ENCODE measurements at regions not wholly inside any gene's neighbourhood (a gene's known extent, or its start where the extent isn't known, plus 50 kb on each side); places are given as distances from the start of the nearest gene placed in this dataset.

- Histone ChIP-seq H3K4me1 (no peaks in the 10 kb centered on the region), H3K27ac (no peak overlapping the region), H3K4me3 (no peak overlapping the region), H3K9me3 (no peaks in the 10 kb centered on the region), H3K4me2 (no peak overlapping the region)
- FAIRE-seq, result no peak
- WGBS (ENCODE audit: missing lambda C conversion rate), result 12% methylated on average over 10 of the region's 10 CpGs
- TF ChIP-seq CBX8 (IDR thresholded peaks at IDR 0.05) (no peak), NR3C1 (IDR thresholded peaks at IDR 0.05) (no peak), TFCP2L1 (CRISPR knock-in tag; IDR thresholded peaks at IDR 0.05) (no peak), HOXA7 (CRISPR knock-in tag; IDR thresholded peaks at IDR 0.05) (no peak), HOXB5 (CRISPR knock-in tag; IDR thresholded peaks at IDR 0.05) (no peak), HOXB13 (CRISPR knock-in tag; IDR thresholded peaks at IDR 0.05; ENCODE audit: low read depth) (no peak), GATA3 (IDR thresholded peaks at IDR 0.05; ENCODE audit: borderline replicate concordance) (no peak), HDAC2 (IDR thresholded peaks at IDR 0.05) (no peak), MAZ (IDR thresholded peaks at IDR 0.05; ENCODE audit: borderline replicate concordance, low read depth, low read length) (no peak), MYC (IDR thresholded peaks at IDR 0.05; ENCODE audit: borderline replicate concordance, low read length) (no peak), POLR2A (IDR thresholded peaks at IDR 0.05; ENCODE audit: low read length) (no peak), NFE2L2 (conservative IDR thresholded peaks at IDR 0.05; ENCODE audit: low read length) (no peak), RARB (CRISPR knock-in tag; IDR thresholded peaks at IDR 0.05) (no peak), KDM5A (IDR thresholded peaks at IDR 0.05) (no peak), BHLHE40 (IDR thresholded peaks at IDR 0.05; ENCODE audit: low read depth, low read length) (no peak), FOXS1 (CRISPR knock-in tag; IDR thresholded peaks at IDR 0.05) (no peak), RNF2 (IDR thresholded peaks at IDR 0.05; ENCODE audit: borderline replicate concordance, low read depth) (no peak), ZSCAN20 (CRISPR knock-in tag; IDR thresholded peaks at IDR 0.05) (no peak), PHF8 (IDR thresholded peaks at IDR 0.05; ENCODE audit: borderline replicate concordance, low read depth) (no peak)
- TF ChIP-seq, protein P1, sequence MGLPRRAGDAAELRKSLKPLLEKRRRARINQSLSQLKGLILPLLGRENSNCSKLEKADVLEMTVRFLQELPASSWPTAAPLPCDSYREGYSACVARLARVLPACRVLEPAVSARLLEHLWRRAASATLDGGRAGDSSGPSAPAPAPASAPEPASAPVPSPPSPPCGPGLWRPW (IDR thresholded peaks at IDR 0.05), result no peak
- ATAC-seq, result peak in 1 of 2 experiments; percentile 49; a peak in 2 of 6 replicates
- no peak for DNase-seq (ENCODE audit: low read depth in 1 of 2, low spot score in 1 of 2)
- ChIA-PET POLR2A (no interaction called here), CTCF (interaction anchor here (0.9 to 1.2 kb wide), 4 partner anchors 51 to 412 kb away, joined by 3 to 4 read pairs (median 3); no protein-coding TSS in a partner anchor)
These were observed 158.0 kb upstream of the CCND2 start for GRCh38 chr12:4115570-4115969.

GRCh38 chr12:4114986-4115385, 158.6 kb upstream of the CCND2 start:
- no peak for FAIRE-seq
- WGBS (ENCODE audit: missing lambda C conversion rate), result 34% methylated on average over 7 of the region's 7 CpGs
- H3K4me2 ChIP-seq, result no peak overlapping the region
- no peak for DNase-seq (ENCODE audit: low read depth in 1 of 2, low spot score in 1 of 2)
- H3K4me1 ChIP-seq, result no peaks in the 10 kb centered on the region
- no peaks in the 10 kb centered on the region for H3K9me3 ChIP-seq
- H3K4me3 ChIP-seq, result no peak overlapping the region
- no peak for ATAC-seq
- ChIA-PET POLR2A (no interaction called here), CTCF (interaction anchor here (0.9 to 1.3 kb wide), 4 partner anchors 52 to 230 kb away, joined by 3 to 4 read pairs (median 4); no protein-coding TSS in a partner anchor)
- TF ChIP-seq ELK1 (IDR thresholded peaks at IDR 0.05; ENCODE audit: low read depth, low read length), result no peak
- TF ChIP-seq TP53 (CRISPR knock-in tag; IDR thresholded peaks at IDR 0.05), result no peak
- TF ChIP-seq, protein P1 (IDR thresholded peaks at IDR 0.05), result no peak
- no peak for TF ChIP-seq MAZ (IDR thresholded peaks at IDR 0.05; ENCODE audit: borderline replicate concordance, low read depth, low read length)
- TF ChIP-seq HDAC2 (IDR thresholded peaks at IDR 0.05), result no peak
- no peak for TF ChIP-seq ZNF302 (CRISPR knock-in tag; IDR thresholded peaks at IDR 0.05)
- no peak for TF ChIP-seq EHF (CRISPR knock-in tag; IDR thresholded peaks at IDR 0.05)
- TF ChIP-seq EHMT2 (IDR thresholded peaks at IDR 0.05; ENCODE audit: low read depth), result no peak
- TF ChIP-seq RARB (CRISPR knock-in tag; IDR thresholded peaks at IDR 0.05), result no peak
- TF ChIP-seq, protein P2, sequence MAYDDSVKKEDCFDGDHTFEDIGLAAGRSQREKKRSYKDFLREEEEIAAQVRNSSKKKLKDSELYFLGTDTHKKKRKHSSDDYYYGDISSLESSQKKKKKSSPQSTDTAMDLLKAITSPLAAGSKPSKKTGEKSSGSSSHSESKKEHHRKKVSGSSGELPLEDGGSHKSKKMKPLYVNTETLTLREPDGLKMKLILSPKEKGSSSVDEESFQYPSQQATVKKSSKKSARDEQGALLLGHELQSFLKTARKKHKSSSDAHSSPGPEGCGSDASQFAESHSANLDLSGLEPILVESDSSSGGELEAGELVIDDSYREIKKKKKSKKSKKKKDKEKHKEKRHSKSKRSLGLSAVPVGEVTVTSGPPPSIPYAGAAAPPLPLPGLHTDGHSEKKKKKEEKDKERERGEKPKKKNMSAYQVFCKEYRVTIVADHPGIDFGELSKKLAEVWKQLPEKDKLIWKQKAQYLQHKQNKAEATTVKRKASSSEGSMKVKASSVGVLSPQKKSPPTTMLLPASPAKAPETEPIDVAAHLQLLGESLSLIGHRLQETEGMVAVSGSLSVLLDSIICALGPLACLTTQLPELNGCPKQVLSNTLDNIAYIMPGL (CRISPR knock-in tag; IDR thresholded peaks at IDR 0.05; ENCODE audit: borderline replicate concordance), result no peak
- TF ChIP-seq CEBPB (IDR thresholded peaks at IDR 0.05), result no peak
- no peak overlapping the region for H3K27ac ChIP-seq
